ENCODE measurements at regions not wholly inside any gene's neighbourhood (a gene's known extent, or its start where the extent isn't known, plus 50 kb on each side); places are given as distances from the start of the nearest gene placed in this dataset.
"Not testable (repeated sequence)": the region's sequence is repeated elsewhere in the genome, so short reads cannot be mapped to it uniquely, and the experiment has no call there.

DNA sequence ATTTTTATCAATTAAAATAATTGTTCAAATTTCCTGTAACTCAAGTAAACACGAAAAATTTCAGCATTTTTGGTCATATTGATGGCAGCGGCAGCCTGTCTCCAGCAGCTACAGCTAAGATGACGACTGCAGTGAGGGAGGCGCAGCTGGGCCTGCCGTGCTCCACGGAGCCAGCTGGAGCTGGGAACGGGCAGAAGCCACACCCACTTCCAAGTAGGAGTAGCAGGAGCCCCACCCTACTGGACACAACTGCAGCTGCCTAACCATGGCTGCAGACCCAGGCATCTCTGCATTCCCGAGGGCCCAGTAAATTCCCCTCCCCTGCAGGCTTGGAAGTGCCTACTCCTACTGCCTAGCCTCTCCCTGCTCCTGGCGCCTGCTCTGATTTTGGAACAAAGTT is 2031.7 kb downstream of the EFNA5 start:
- TF ChIP-seq, protein P1, sequence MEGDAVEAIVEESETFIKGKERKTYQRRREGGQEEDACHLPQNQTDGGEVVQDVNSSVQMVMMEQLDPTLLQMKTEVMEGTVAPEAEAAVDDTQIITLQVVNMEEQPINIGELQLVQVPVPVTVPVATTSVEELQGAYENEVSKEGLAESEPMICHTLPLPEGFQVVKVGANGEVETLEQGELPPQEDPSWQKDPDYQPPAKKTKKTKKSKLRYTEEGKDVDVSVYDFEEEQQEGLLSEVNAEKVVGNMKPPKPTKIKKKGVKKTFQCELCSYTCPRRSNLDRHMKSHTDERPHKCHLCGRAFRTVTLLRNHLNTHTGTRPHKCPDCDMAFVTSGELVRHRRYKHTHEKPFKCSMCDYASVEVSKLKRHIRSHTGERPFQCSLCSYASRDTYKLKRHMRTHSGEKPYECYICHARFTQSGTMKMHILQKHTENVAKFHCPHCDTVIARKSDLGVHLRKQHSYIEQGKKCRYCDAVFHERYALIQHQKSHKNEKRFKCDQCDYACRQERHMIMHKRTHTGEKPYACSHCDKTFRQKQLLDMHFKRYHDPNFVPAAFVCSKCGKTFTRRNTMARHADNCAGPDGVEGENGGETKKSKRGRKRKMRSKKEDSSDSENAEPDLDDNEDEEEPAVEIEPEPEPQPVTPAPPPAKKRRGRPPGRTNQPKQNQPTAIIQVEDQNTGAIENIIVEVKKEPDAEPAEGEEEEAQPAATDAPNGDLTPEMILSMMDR (IDR thresholded peaks at IDR 0.05) = no peak
- Histone ChIP-seq H3K4me3 (no peak overlapping the region), H3K27ac (no peak overlapping the region)
- DNase-seq (ENCODE audit: low spot score) = no peak

DNA sequence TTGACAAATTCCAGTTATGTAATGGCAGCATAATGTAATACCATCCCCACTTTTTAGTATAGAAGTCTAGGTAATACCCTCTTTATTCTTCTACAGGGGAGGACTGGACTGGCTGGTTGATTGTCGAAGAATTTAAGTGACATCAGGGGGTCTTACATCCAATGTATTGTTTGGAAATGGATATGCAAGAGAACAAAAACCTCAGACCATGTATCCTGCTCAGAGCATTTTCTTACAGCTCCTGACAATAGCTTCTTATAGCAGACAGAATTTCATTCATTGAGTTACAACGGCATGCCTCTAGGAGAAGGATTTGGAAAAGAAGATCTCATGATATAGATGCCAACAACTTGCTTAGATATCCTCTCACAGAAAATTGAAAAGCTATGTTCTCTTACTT is 2032.3 kb downstream of the EFNA5 start:
- no peak overlapping the region for H3K27ac ChIP-seq
- TF ChIP-seq, protein P1 (IDR thresholded peaks at IDR 0.05) = no peak
- H3K4me3 ChIP-seq = no peak overlapping the region
- no peak for DNase-seq (ENCODE audit: low spot score)

DNA sequence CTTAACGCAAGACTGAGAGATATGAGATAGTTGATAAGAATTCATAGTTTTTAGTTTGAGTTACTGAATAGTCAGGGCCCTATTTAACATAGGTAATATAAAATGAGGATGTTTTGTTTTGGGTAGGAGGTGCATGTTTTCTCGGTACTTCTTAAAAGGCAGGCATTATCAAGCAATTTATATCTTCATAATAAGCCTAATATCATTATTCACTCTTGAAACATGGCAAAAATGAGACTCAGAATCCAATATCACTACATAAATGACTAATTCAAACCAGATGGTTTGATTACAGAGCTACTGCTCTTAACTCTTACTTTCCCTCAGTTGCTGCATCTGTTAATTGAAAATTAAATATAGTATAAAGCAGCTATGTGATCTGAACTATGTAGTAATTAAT is 2038.7 kb downstream of the EFNA5 start:
- no peak overlapping the region for H3K4me3 ChIP-seq
- DNase-seq (ENCODE audit: low spot score) = no peak
- no peak overlapping the region for H3K27ac ChIP-seq
- TF ChIP-seq, protein P1 (IDR thresholded peaks at IDR 0.05) = no peak

DNA sequence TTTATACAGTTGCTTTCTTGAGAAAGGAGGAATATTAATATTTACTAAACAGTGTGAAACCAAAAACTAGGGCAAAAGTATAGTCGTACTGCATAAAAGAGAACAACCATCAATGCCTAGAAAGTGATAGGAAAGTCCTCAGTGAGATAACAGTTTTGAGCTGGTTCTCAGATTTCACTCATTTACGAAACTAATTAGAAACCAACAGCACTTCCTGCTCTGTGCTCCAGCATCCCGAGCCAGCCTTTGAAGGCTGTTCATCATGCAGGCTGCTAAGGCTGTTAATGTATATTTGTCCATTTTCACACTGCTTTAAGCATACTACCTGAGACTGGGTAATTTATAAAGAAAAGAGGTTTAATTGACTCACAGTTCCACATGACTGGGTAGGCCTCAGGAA is 2039.9 kb downstream of the EFNA5 start:
- DNase-seq (ENCODE audit: low spot score) = no peak
- TF ChIP-seq, protein P1 (IDR thresholded peaks at IDR 0.05) = no peak
- no peak overlapping the region for H3K4me3 ChIP-seq
- no peak overlapping the region for H3K27ac ChIP-seq

DNA sequence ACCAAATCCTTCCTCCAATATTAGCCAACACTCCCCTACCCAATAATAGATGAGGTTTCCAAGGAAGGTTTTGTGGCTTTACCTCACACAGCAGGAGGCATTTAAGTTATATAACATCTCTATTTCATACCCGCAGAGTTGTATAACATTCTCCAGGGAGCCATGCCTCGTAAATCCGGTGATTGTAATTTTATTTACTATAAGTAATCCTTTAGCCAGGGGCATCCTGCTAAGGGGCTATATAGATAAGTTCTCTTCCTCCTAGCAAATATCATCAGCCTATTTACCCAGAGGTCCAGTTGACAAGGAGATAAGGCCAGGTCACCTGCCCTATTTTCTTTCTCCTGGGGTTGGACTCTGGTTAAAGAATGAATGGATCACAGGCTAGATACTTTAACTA is 2051.0 kb downstream of the EFNA5 start:
- no peak overlapping the region for H3K27ac ChIP-seq
- H3K4me3 ChIP-seq = no peak overlapping the region
- DNase-seq (ENCODE audit: low spot score) = no peak
- TF ChIP-seq, protein P1 (IDR thresholded peaks at IDR 0.05) = no peak

DNA sequence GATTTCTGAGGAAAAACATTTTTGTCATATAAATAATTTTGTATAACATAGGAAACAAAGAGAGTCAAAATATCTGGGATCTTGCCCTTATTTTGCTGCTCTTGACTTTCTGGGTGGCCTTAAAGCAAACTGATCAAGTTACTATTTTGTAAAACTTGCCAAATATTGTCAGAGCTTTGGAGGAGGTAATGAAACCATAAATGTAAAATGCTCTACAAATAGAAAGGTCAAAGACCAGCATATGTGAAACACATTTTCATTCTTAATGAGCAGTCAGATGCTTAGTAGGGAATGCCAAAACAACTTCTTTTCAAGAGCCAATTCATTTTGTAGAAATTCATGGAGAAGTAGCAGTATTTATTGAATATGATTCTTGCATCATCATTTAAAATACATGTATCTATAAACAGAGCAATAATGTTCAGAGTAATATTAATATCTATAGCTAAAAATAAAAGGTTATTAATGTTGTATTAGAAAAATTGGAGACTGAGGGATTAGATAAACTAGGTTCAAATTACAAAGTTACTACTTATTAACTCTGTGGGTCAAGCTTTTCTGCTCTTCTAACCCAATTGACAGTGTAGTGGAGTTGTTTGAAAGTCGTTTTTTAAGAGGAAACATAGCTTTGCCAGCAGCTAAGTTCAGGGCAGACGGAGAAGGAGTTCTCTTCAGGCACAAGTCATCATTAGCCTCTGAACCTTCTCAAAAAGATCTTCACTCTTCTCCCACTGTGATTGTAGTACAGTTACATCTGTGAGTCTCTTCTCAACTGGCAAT is 2053.1 kb downstream of the EFNA5 start:
- no peak for DNase-seq (ENCODE audit: low spot score)
- TF ChIP-seq, protein P1 (IDR thresholded peaks at IDR 0.05) = no peak
- Histone ChIP-seq H3K27ac (no peak overlapping the region), H3K4me3 (no peak overlapping the region)

DNA sequence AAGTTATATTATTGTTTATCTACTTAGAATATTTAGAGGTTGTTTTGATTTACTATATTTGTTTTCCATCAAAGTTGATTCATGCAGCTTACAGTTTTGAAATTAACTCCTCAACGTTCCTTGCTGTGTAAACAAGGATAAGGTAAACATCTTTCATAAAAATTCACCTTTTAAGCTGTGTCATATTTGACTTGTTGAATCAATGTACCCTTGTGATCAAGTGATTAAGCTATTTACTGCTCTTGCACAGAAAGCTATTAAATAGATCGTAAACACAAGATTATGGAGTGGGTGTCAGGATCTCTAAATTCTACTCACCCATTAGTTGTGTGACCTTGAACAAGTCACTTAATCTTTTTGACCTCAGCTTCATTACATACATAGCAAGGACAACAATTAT is 2054.0 kb upstream of the NUDT12 start:
- TF ChIP-seq, protein P1 (IDR thresholded peaks at IDR 0.05) = no peak

DNA sequence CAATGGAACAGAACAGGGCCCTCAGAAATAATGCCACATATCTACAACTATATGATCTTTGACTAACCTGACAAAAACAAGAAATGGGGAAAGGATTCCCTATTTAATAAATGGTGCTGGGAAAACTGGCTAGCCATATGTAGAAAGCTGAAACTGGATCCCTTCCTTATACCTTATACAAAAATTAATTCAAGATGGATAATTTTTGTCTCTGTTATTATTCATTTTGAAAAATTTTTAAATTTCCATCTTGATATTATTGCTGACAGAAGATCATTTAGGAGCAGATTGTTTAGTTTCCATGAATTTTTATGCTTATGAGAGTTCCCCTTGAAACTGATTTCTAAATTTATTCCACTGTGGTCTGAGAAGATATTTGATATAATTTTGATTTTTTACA is 2039.8 kb upstream of the NUDT12 start:
- not testable (repeated sequence) for H3K4me3 ChIP-seq; DNase-seq (ENCODE audit: low spot score); H3K27ac ChIP-seq

More for the DNA sequence above, 2054.0 kb upstream of the NUDT12 start:
- H3K4me3 ChIP-seq = no peak overlapping the region
- H3K27ac ChIP-seq = no peak overlapping the region
- DNase-seq (ENCODE audit: low spot score) = no peak
